ENCODE measurements at regions not wholly inside any gene's neighbourhood (a gene's known extent, or its start where the extent isn't known, plus 50 kb on each side); places are given as distances from the start of the nearest gene placed in this dataset.

- TF ChIP-seq ESRRA (CRISPR knock-in tag; IDR thresholded peaks at IDR 0.05; ENCODE audit: low read depth) (no peak), SRF (IDR thresholded peaks at IDR 0.05; ENCODE audit: low read depth, low read length) (no peak), CTCF (CRISPR knock-in tag; IDR thresholded peaks at IDR 0.05) (no peak), SP1 (IDR thresholded peaks at IDR 0.05) (no peak), SP1 (CRISPR knock-in tag; IDR thresholded peaks at IDR 0.05) (no peak), HNRNPLL (IDR thresholded peaks at IDR 0.05; ENCODE audit: low read depth, low read length, poor library complexity, severe bottlenecking) (no peak)
- TF ChIP-seq, protein P1, sequence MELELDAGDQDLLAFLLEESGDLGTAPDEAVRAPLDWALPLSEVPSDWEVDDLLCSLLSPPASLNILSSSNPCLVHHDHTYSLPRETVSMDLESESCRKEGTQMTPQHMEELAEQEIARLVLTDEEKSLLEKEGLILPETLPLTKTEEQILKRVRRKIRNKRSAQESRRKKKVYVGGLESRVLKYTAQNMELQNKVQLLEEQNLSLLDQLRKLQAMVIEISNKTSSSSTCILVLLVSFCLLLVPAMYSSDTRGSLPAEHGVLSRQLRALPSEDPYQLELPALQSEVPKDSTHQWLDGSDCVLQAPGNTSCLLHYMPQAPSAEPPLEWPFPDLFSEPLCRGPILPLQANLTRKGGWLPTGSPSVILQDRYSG (CRISPR knock-in tag; IDR thresholded peaks at IDR 0.05) = no peak
Observed at GRCh38 chr11:80085563-80085962, 644.7 kb upstream of the TENM4 start.
